ENCODE measurements at regions not wholly inside any gene's neighbourhood (a gene's known extent, or its start where the extent isn't known, plus 50 kb on each side); places are given as distances from the start of the nearest gene placed in this dataset.

DNA sequence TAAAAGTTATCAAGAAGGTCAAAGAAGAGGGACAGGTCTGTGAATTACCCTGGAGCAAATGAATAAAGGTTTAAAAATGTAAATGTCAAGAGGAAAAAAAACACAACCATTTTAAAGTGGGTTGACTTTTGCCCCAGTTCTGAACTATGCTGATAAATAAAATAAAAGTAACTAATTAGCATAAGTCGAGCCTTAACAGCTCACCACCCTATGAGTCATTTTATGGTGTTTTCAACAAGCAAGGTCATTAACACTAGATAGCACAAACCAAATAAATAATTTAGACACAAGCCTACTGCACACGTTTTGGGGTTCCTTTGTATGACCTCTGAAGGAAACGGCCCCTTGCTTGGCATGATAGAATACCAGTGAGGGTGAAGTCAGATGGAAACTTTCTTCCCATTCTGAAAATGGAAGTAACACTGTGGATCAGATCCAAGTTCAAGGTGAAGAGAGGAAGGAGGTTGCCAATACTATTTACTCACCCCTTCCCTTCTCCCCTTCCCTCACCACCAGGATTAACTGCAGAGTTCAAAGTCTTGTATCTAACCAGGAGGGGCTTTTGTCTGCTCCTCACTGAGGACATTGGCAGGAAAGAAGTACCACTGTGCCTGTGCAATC lies 380.0 kb upstream of the ACVR2A start:
- H3K4me3 ChIP-seq, result no peak overlapping the region
- no peaks in the 10 kb centered on the region for H3K27me3 ChIP-seq
- no peaks in the 10 kb centered on the region for H3K36me3 ChIP-seq
- intact Hi-C loops (cut with DNase I), result no loop called here
- 8 to 20% (median 13%) methylated on average over 3 of the region's 3 CpGs for WGBS, 3 donors
- no peaks in the 10 kb centered on the region for H3K4me1 ChIP-seq (ENCODE audit: insufficient read depth)
- DNase-seq, result no peak
- H3K27ac ChIP-seq, result no peak overlapping the region
- TF ChIP-seq POLR2A (IDR thresholded peaks at IDR 0.05), result no peak
- TF ChIP-seq EP300 (IDR thresholded peaks at IDR 0.05), result no peak
- TF ChIP-seq, protein P1, sequence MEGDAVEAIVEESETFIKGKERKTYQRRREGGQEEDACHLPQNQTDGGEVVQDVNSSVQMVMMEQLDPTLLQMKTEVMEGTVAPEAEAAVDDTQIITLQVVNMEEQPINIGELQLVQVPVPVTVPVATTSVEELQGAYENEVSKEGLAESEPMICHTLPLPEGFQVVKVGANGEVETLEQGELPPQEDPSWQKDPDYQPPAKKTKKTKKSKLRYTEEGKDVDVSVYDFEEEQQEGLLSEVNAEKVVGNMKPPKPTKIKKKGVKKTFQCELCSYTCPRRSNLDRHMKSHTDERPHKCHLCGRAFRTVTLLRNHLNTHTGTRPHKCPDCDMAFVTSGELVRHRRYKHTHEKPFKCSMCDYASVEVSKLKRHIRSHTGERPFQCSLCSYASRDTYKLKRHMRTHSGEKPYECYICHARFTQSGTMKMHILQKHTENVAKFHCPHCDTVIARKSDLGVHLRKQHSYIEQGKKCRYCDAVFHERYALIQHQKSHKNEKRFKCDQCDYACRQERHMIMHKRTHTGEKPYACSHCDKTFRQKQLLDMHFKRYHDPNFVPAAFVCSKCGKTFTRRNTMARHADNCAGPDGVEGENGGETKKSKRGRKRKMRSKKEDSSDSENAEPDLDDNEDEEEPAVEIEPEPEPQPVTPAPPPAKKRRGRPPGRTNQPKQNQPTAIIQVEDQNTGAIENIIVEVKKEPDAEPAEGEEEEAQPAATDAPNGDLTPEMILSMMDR (IDR thresholded peaks at IDR 0.05), result no peak
- no peaks in the 10 kb centered on the region for H3K9me3 ChIP-seq

DNA sequence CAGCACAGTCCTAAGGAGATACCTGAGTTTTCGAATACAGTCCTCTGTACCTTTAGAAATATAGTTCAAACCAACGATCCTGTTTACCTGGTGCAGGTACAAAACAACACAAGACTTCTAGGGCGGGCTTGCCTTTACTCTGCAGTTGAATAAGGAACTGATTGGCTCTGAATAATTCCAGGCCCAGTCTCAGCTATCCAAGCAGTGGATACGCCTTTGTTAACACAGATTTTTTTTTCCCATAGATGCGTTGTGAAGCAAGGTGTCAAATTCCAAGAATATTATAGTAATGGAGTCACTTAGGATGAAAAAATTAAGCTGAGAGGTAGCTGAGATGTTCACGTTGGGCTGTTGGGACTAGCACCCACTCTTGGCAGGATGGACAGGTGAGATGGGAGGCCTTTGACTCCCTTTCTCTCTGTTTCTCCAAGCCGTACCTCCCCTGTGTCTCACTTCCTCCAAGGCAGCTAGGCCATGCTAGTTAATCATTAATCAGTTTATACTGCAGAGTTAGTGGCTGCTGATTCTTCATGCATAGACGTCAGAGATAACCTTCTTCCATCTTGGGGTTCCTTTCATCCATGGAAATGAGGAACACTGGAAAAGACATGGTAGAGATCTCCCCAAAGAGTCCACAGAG lies 380.8 kb upstream of the ACVR2A start:
- TF ChIP-seq POLR2A (IDR thresholded peaks at IDR 0.05) (no peak), EP300 (IDR thresholded peaks at IDR 0.05) (no peak)
- TF ChIP-seq, protein P1 (IDR thresholded peaks at IDR 0.05), result no peak
- no peak overlapping the region for H3K27ac ChIP-seq
- no peaks in the 10 kb centered on the region for H3K27me3 ChIP-seq
- H3K4me1 ChIP-seq (ENCODE audit: insufficient read depth), result no peaks in the 10 kb centered on the region
- intact Hi-C loops (cut with DNase I), result no loop called here
- 89 to 97% (median 91%) methylated on average over 8 of the region's 8 CpGs for WGBS, 3 donors
- H3K4me3 ChIP-seq, result no peak overlapping the region
- no peak for DNase-seq
- H3K9me3 ChIP-seq, result no peaks in the 10 kb centered on the region
- H3K36me3 ChIP-seq, result no peaks in the 10 kb centered on the region

DNA sequence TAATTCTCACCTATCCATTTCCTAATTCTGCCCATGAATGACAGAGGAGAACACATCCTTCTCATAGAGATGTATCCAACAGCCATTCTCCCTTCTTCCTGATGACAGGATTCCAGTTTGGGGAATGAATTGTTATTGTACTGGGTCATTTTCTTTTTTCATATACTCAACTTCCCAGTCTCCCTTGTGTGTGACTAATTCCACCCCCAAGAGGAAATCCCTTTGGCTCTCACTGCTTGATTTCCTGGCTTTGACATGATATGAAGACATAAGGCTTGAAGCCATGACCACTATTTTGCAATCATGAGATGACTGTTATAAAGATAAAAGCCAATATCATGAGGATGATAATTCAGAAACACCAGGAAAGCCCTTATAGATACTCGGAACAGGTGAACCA lies 384.7 kb upstream of the ACVR2A start:
- no peak overlapping the region for H3K27ac ChIP-seq
- intact Hi-C loops (cut with DNase I), result no loop called here
- no peaks in the 10 kb centered on the region for H3K4me1 ChIP-seq (ENCODE audit: insufficient read depth)
- DNase-seq, result no peak
- H3K27me3 ChIP-seq, result no peaks in the 10 kb centered on the region
- H3K9me3 ChIP-seq, result no peaks in the 10 kb centered on the region
- no peak for TF ChIP-seq EP300 (IDR thresholded peaks at IDR 0.05)
- TF ChIP-seq, protein P1 (IDR thresholded peaks at IDR 0.05), result no peak
- no peak for TF ChIP-seq POLR2A (IDR thresholded peaks at IDR 0.05)
- no peak overlapping the region for H3K4me3 ChIP-seq
- no peaks in the 10 kb centered on the region for H3K36me3 ChIP-seq
- WGBS, 3 donors, result 86 to 96% (median 93%) methylated on average over 1 of the region's 1 CpG

DNA sequence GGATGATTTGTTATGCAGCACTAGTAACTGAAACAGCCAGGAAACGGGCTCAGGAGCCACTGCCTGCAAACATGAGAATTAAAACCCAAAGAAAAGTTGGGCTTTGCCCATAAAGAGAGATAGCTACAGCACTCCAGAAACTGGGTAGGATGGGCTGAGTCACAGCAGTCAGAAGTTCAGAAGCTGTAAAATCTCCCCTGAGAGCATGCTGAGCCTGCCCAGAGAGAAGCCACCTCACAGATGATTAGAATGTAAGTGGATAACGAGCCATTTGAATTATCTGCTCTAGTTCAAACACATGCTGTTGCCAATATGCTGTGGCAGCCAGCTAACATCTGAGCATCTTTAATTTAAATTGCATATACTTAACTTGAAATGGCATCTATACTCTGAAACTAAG lies 388.1 kb upstream of the ACVR2A start:
- intact Hi-C loops (cut with DNase I), result no loop called here
- H3K9me3 ChIP-seq, result no peaks in the 10 kb centered on the region
- no peak overlapping the region for H3K27ac ChIP-seq
- TF ChIP-seq, protein P1 (IDR thresholded peaks at IDR 0.05), result no peak
- TF ChIP-seq EP300 (IDR thresholded peaks at IDR 0.05) (no peak), POLR2A (IDR thresholded peaks at IDR 0.05) (no peak)
- no peaks in the 10 kb centered on the region for H3K4me1 ChIP-seq (ENCODE audit: insufficient read depth)
- H3K27me3 ChIP-seq, result no peaks in the 10 kb centered on the region
- no peak for DNase-seq
- WGBS, 3 donors, result 66 to 69% (median 67%) methylated on average over 2 of the region's 2 CpGs
- H3K4me3 ChIP-seq, result no peak overlapping the region
- H3K36me3 ChIP-seq, result no peaks in the 10 kb centered on the region
